Duodenal mucosa (tissue), 2 donors: ENCODE measurements at regions not wholly inside any gene's neighbourhood (a gene's known extent, or its start where the extent isn't known, plus 50 kb on each side); places are given as distances from the start of the nearest gene placed in this dataset.

Source experiments
- H3K27ac ChIP-seq: one replicate; pipeline ENCODE4 v1.7.0; 2013; ENCODE audit warnings: low read depth, low read length
- H3K27me3 ChIP-seq, 2 donors: one replicate each; pipeline ENCODE4 v1.7.0; 2013; ENCODE audit warnings: low read length in 2 of 2, control low read depth in 1 of 2; ENCODE audit not compliant: insufficient read depth in 2 of 2, control insufficient read depth in 1 of 2
- H3K36me3 ChIP-seq, 2 donors: one replicate each; pipeline ENCODE4 v1.7.0; 2013; ENCODE audit warnings: low read length in 2 of 2, control low read depth in 1 of 2; ENCODE audit not compliant: insufficient read depth in 2 of 2, control insufficient read depth in 1 of 2
- H3K4me1 ChIP-seq, 2 donors: one replicate each; pipeline ENCODE4 v1.7.0; 2013; ENCODE audit warnings: low read length in 2 of 2, control low read depth in 1 of 2; ENCODE audit not compliant: insufficient read depth in 2 of 2, control insufficient read depth in 1 of 2
- H3K4me3 ChIP-seq, 2 donors: one replicate each; pipeline ENCODE4 v1.7.0; 2013; ENCODE audit warnings: low read length in 2 of 2, low read depth in 1 of 2
- H3K9ac ChIP-seq, 2 donors: one replicate each; pipeline ENCODE4 v1.7.0; 2013; ENCODE audit warnings: low read length in 2 of 2, low read depth in 1 of 2
- H3K9me3 ChIP-seq, 2 donors: one replicate each; pipeline ENCODE4 v1.7.0; 2013; ENCODE audit warnings: low read length in 2 of 2, control low read depth in 1 of 2; ENCODE audit not compliant: control insufficient read depth in 1 of 2

DNA sequence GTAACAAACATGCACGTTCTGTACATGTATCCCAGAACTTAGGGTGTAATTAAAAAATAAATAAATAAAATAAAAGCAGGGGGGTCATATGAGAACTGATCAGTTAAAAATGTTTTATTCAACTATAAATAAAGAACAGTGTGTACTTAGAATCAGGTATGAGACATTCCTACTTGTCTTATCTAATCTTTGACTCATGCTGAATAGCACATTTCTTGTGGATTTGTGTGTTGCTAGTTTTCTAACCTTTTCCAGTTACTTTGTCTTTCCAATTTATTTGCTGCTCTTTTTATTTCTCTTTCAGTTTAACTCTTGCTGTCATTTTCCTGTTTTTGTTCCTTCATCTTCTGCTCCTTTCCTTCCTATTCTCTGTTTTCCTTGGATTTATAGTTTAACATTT, 1917.1 kb upstream of the CDH6 start:
- no peaks in the 10 kb centered on the region for H3K4me1 ChIP-seq
- H3K9me3 ChIP-seq, result peaks cover 0 to under 1% of the 10 kb centered on the region in 2 donors
- H3K27ac ChIP-seq, result no peak overlapping the region
- H3K27me3 ChIP-seq, result no peaks in the 10 kb centered on the region
- H3K4me3 ChIP-seq, result no peak overlapping the region
- H3K36me3 ChIP-seq, result no peaks in the 10 kb centered on the region
- no peak overlapping the region for H3K9ac ChIP-seq

- Histone ChIP-seq H3K27me3 (no peaks in the 10 kb centered on the region), H3K36me3 (no peaks in the 10 kb centered on the region)
Observed at GRCh38 chr5:29263915-29264351, 1929.6 kb upstream of the CDH6 start.

GRCh38 chr5:29262339-29263123, 1931.0 kb upstream of the CDH6 start:
- no peaks in the 10 kb centered on the region for H3K36me3 ChIP-seq
- H3K4me1 ChIP-seq, result no peaks in the 10 kb centered on the region
- no peak overlapping the region for H3K4me3 ChIP-seq
- H3K9me3 ChIP-seq, result peaks cover 4 to 5% of the 10 kb centered on the region in 2 donors
- H3K9ac ChIP-seq, result no peak overlapping the region
- H3K27ac ChIP-seq, result no peak overlapping the region
- H3K27me3 ChIP-seq, result no peaks in the 10 kb centered on the region

More at GRCh38 chr5:29263915-29264351, 1929.6 kb upstream of the CDH6 start:
- H3K9me3 ChIP-seq, result peaks cover 2 to 4% of the 10 kb centered on the region in 2 donors
- H3K4me1 ChIP-seq, result no peaks in the 10 kb centered on the region
- no peak overlapping the region for H3K27ac ChIP-seq
- H3K9ac ChIP-seq, result no peak overlapping the region
- H3K4me3 ChIP-seq, result no peak overlapping the region

GRCh38 chr5:29261213-29261612, 1932.3 kb upstream of the CDH6 start:
- Histone ChIP-seq H3K4me1 (no peaks in the 10 kb centered on the region), H3K36me3 (no peaks in the 10 kb centered on the region), H3K27ac (no peak overlapping the region), H3K4me3 (no peak overlapping the region), H3K9ac (no peak overlapping the region), H3K9me3 (peaks cover 5% of the 10 kb centered on the region in 2 donors), H3K27me3 (no peaks in the 10 kb centered on the region)

- Histone ChIP-seq H3K36me3 (no peaks in the 10 kb centered on the region), H3K4me1 (no peaks in the 10 kb centered on the region), H3K27me3 (no peaks in the 10 kb centered on the region), H3K4me3 (no peak overlapping the region), H3K9ac (no peak overlapping the region), H3K9me3 (peaks cover 0 to 4% of the 10 kb centered on the region in 2 donors), H3K27ac (no peak overlapping the region)
Observed at GRCh38 chr5:29252390-29252789, 1941.1 kb upstream of the CDH6 start.

GRCh38 chr5:29247346-29248028, 1946.0 kb upstream of the CDH6 start:
- H3K27ac ChIP-seq, result no peak overlapping the region
- H3K4me3 ChIP-seq, result no peak overlapping the region

GRCh38 chr5:29240379-29240778, 1953.1 kb upstream of the CDH6 start:
- Histone ChIP-seq H3K4me1 (no peaks in the 10 kb centered on the region), H3K27me3 (no peaks in the 10 kb centered on the region), H3K9me3 (peaks cover 3 to 6% of the 10 kb centered on the region in 2 donors), H3K36me3 (no peaks in the 10 kb centered on the region), H3K9ac (no peak overlapping the region), H3K4me3 (no peak overlapping the region), H3K27ac (no peak overlapping the region)

More at GRCh38 chr5:29247346-29248028, 1946.0 kb upstream of the CDH6 start:
- Histone ChIP-seq H3K9ac (no peak overlapping the region), H3K27me3 (no peaks in the 10 kb centered on the region), H3K9me3 (peaks cover 0 to 12% of the 10 kb centered on the region in 2 donors), H3K4me1 (no peaks in the 10 kb centered on the region), H3K36me3 (no peaks in the 10 kb centered on the region)

DNA sequence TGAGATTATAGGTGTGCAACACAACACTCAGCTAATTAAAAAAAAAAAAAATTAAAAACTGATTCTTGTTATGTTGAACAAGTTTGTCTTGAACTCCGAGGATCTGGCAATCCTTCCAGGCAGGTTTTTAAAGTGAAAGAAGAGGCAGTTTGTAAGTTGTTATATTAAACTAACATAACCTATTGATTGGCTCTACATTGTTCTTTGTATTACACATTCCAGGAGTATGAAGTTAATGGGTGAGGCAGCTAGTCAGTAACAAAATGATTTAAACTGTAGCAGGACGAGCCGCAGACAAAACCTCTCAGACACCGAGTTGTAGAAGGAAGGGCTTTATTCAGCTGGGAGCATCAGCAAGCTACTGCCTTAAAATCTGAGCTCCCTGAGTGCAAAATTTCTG, 1953.9 kb upstream of the CDH6 start:
- no peaks in the 10 kb centered on the region for H3K27me3 ChIP-seq
- H3K9ac ChIP-seq, result no peak overlapping the region
- no peak overlapping the region for H3K4me3 ChIP-seq
- H3K4me1 ChIP-seq, result no peaks in the 10 kb centered on the region
- peaks cover 3 to 5% of the 10 kb centered on the region in 2 donors for H3K9me3 ChIP-seq
- H3K27ac ChIP-seq, result no peak overlapping the region
- H3K36me3 ChIP-seq, result no peaks in the 10 kb centered on the region

DNA sequence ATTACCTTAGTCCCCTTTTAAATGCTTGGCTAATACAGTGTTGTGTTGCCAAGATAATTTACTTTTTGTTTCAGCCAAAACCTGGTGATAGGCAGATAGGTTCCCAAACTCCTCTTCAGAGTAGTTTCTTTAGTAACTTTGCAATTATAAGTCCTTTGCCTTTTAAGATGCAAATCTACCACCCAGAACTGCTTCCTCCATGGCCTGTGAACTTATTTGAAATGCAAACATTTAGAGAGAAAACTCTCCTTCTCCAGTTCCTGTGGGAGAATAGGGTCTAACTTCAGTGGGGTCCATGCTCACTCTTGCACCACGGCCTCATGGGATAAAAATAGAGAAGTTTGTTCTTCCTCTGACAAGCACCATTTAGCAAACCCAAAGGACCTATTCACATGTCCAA, 1955.4 kb upstream of the CDH6 start:
- no peaks in the 10 kb centered on the region for H3K27me3 ChIP-seq
- H3K4me3 ChIP-seq, result no peak overlapping the region
- no peak overlapping the region for H3K27ac ChIP-seq
- H3K36me3 ChIP-seq, result no peaks in the 10 kb centered on the region
- H3K9me3 ChIP-seq, result peaks cover 0 to 3% of the 10 kb centered on the region in 2 donors
- no peaks in the 10 kb centered on the region for H3K4me1 ChIP-seq
- H3K9ac ChIP-seq, result no peak overlapping the region

DNA sequence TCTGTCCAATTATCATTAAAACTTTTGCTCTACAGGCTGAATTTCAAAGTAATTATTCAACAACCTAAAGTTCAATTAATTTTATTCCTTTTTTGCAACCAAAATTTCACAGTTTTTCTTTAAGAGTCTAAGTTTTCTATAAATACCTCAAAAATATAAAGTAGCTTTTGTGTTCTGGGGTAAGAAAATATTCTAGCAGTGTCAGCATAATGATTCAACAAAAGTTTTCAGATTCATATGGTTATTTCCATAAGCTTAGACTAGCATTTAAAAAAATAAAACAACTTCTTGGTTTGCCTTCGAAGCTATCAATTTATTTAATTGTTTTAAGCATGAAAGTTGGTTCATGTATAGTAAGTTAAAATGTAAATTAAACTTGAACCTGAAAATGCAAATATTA, 1962.3 kb upstream of the CDH6 start:
- Histone ChIP-seq H3K4me1 (no peaks in the 10 kb centered on the region), H3K4me3 (no peak overlapping the region), H3K27ac (no peak overlapping the region), H3K9me3 (peaks cover 0 to 2% of the 10 kb centered on the region in 2 donors), H3K9ac (no peak overlapping the region), H3K36me3 (no peaks in the 10 kb centered on the region), H3K27me3 (no peaks in the 10 kb centered on the region)
